GM20000 (cell line): ENCODE measurements at regions not wholly inside any gene's neighbourhood (a gene's known extent, or its start where the extent isn't known, plus 50 kb on each side); places are given as distances from the start of the nearest gene placed in this dataset.

Experiments
- DNase-seq: peaks from one replicate; pipeline ENCODE4 v3.0.0; 2012; ENCODE audit warnings: low spot score
- TF ChIP-seq, protein P1 (sequence below): IDR thresholded peaks from 2 replicates; pipeline ENCODE4 v1.5.1; 2012; ENCODE audit warnings: mild to moderate bottlenecking, control low read depth; ENCODE audit errors: extremely low read depth, missing control alignments

- no peak for DNase-seq
- TF ChIP-seq, protein P1, sequence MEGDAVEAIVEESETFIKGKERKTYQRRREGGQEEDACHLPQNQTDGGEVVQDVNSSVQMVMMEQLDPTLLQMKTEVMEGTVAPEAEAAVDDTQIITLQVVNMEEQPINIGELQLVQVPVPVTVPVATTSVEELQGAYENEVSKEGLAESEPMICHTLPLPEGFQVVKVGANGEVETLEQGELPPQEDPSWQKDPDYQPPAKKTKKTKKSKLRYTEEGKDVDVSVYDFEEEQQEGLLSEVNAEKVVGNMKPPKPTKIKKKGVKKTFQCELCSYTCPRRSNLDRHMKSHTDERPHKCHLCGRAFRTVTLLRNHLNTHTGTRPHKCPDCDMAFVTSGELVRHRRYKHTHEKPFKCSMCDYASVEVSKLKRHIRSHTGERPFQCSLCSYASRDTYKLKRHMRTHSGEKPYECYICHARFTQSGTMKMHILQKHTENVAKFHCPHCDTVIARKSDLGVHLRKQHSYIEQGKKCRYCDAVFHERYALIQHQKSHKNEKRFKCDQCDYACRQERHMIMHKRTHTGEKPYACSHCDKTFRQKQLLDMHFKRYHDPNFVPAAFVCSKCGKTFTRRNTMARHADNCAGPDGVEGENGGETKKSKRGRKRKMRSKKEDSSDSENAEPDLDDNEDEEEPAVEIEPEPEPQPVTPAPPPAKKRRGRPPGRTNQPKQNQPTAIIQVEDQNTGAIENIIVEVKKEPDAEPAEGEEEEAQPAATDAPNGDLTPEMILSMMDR = no peak
Observed at GRCh38 chr14:89635615-89636014, 218.6 kb upstream of the FOXN3 start.

- DNase-seq = no peak
- TF ChIP-seq, protein P1 = no peak
Observed at GRCh38 chr14:89634037-89634436, 217.0 kb upstream of the FOXN3 start.

- TF ChIP-seq, protein P1 = no peak
Observed at GRCh38 chr14:89630101-89630829, 213.2 kb upstream of the FOXN3 start.

GRCh38 chr14:89629383-89629782 is 212.3 kb upstream of the FOXN3 start:
- TF ChIP-seq, protein P1 = no peak
- no peak for DNase-seq

More at GRCh38 chr14:89630101-89630829, 213.2 kb upstream of the FOXN3 start:
- no peak for DNase-seq

GRCh38 chr14:89628521-89628920 is 211.5 kb upstream of the FOXN3 start:
- no peak for DNase-seq
- TF ChIP-seq, protein P1 = no peak

GRCh38 chr14:89626233-89626806 is 209.3 kb upstream of the FOXN3 start:
- DNase-seq = no peak
- TF ChIP-seq, protein P1 = no peak

GRCh38 chr14:89625731-89626232 is 208.7 kb upstream of the FOXN3 start:
- no peak for DNase-seq
- TF ChIP-seq, protein P1 = no peak
